ENCODE measurements at regions not wholly inside any gene's neighbourhood (a gene's known extent, or its start where the extent isn't known, plus 50 kb on each side); places are given as distances from the start of the nearest gene placed in this dataset.
"Not testable (repeated sequence)": the region's sequence is repeated elsewhere in the genome, so short reads cannot be mapped to it uniquely, and the experiment has no call there.

DNA sequence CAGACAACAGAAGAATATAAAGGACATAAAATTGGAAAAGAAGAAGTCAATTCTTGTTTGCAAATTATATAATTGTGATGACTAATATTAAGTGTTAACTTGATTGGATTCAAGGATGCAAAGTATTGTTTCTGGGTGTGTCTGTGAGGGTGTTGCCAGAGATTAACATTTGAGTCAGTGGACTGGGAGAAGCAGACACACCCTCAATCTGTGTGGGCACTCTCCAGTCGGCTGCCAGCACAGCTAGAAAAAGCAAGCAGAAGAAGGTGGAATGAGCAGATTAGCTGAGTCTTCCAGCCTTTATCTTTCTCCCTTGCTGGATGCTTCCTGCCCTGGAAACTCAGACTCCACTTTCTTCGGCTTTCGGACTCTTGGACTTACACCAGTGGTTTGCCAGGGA lies 51.7 kb downstream of the UBE2NL start:
- DNase-seq = no peak

DNA sequence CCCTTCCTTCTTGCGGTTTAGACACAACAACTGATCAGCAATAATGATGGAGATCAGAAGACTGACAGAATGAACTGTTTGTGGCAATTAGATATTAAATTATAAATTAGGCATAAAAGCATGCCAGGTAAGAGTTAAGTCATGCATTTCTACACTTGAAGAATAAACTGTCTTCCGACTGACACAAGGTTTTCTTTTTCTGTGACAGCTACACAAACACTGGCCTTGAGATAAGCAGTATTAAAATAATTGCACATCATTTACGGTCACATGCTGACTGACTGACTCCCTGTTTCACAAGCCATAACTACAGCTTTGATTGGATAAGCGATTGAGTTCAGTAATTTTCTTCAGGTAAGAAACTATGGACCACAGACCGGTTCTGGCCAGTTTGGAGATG lies 56.2 kb downstream of the UBE2NL start:
- no peak for DNase-seq

DNA sequence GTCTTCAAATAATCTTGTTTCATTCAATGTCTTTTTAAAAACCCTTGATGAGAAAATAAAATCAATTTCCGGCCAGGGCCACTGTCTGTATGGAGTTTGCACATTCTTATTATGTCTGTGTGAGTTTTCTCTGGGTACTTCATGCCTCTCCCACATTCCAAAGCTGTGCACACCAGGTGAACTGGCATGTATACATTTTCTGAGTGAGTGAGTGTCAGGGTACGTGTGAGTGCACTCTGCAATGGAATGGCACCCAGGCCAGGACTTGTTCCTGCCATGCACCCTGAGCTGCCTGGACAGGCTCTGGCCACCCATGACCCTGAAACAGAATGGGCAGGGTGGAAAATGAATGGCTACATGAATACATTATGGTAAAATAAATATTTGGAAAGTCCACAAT lies 61.3 kb downstream of the UBE2NL start:
- no peak for DNase-seq

DNA sequence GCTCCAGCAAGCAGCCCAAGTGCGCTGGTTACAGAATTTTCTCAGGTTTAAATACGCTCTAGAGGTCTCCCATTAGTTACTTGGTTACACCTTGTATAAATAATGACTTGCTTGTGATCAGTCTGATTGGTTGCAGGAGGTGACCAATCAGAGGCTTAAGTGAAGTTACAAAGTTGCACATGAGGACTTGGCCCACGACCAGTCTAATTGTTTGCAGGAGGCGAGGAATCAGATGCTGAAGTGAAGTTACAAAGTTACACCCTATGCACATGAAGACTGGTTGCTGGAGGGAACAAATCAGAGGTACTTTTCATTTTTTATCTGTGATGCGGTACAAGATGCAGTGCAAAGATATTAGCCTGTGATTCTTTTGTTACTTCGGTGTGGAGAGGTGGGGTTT lies 80.7 kb downstream of the UBE2NL start:
- no peak for DNase-seq

DNA sequence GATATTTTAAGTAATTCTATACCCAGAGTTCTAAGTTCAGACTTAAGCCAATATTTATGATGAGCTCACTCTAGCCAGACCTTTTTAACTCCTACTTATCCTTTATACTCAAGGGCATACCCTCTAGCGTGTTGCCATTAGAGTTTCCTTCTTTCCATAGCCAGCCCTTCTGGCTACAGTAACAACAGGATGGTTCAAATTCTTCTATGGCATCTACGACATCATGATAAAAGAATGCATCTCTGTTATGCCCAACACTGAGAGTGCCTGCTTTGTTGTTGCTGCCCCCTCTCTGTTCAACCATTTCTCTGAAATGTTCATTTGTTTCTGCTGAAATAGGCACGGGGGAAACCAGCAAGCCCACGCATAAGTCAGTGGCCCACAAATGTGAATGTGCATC lies 104.5 kb downstream of the UBE2NL start:
- DNase-seq = no peak

DNA sequence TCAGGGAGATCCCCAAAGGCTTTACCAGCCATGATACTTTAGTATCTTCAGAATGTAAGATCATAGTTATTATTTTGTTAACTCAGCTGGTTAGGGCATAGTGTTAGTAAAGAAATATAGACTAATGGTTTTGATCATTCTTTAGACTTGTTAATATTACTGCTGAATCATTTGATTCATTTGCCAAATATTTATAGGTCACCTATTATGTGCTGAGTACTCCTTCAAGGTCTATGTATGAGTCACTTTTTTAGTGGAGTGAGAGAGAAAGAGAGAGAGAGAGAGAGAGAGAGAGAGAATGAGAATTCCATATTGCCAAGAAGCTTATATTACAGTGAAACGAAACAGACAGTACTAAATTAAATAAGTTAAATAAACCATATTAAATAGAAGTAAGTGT lies 110.3 kb downstream of the UBE2NL start:
- DNase-seq = no peak

DNA sequence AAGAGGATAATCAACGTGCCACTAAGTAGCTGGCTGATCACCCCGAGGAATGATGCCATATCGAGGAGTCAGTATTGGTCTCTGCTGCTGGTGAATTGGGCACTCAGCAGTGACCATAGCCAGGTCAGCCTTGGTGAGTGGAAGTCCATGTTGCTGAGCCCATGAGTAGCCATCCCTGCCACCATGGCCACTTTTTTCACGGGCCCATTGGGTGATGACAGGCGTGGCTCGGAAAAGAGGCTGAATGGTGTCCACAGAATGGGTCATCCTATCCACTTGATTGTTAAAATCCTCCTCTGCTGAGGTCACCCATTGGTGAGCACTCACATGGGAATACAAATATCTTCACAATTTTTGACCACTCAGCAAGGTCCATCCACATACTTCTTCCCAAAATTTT lies 114.4 kb downstream of the UBE2NL start:
- DNase-seq = no peak

DNA sequence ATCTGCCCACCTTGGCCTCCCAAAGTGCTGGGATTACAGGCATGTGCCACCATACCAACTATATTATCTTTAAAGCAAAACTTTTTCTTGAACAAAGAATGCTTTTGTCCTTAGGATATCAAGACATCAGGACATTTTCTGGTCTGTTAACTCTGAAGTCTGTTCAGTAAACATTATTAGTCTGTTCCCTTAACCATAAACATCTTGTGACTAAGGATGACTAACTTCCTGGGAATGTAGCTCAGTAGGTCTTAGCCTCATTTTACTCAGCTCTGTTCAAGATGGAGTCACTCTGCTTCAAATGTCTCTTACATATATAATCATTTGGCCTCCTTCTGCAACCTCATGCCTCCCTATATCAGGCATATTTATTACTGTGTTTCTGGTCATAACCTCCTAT lies 122.9 kb downstream of the UBE2NL start:
- no peak for DNase-seq

DNA sequence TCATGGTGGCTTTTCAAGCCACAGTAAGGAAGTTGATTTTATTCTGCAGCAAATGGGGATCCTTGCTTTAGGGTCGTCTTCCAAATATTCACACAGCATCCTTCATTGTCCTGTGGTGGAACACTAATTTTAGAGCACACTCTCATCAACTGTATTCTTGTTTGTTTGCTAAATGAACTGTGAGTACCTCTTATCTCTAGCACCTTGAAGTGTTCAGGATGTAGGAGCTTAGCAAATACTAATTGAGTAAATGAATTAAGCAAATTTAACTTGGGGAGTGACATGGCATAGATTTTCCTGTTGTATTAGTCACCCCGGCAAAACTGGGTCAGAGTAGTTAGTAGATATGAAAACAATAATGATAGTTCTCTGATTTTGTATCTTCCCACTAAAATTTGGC lies 156.9 kb downstream of the UBE2NL start:
- DNase-seq = no peak

DNA sequence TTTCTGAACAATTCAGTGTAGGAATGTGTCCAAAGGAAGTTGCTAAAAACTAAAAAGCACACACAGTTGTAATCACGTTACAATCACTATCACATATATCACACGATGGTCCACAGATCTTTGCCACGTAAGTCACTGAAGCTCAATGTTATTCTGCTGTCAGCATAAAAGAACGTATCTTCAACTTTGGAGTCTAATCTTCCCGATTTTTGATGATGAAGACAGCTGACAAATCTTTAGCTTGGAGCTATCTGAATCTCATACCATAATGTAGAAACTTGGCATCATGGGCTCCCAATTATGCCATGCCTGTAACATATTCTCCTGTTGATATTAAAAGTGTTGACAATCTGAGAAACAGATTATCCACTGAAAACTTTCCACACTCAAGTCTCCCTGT lies 158.4 kb downstream of the UBE2NL start:
- DNase-seq = no peak

DNA sequence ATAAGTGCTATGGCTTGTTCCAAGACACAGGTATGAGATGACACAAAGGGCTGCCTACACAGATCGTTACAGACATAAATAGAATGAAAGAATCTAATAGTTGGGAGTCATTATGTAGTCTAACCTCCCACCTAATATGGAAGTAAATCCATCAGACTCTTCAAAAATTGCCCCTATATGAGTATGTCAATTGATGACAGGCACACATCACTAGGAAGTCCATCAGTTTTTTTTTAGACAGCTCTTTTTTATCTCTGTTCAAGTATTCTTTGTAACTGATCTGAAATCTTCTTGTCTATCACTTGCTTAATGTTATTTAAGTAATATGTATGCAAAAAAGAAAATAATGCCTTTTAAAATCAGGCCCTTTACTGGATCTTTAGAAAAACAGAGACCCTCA lies 191.6 kb downstream of the UBE2NL start:
- DNase-seq = no peak

DNA sequence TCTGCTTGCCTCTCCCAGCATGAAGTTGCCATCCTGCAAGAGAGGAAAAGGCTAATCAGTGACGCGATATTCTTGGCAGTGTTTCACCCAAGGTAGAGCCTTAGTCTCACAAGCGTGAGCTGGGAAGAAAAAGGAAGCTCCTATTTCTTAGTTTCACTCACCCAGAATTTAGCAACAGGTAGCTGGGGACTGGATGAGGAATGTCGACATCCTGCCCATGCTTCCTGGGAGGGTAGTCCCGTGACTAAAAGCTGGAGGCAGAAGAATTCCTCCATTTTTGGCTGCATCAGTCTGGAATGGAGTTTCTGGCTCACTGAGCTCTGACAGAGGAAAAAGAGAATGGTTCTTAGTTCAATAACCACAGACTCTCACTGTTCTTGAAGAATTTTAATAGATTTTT lies 198.4 kb downstream of the UBE2NL start:
- DNase-seq = not testable (repeated sequence)

DNA sequence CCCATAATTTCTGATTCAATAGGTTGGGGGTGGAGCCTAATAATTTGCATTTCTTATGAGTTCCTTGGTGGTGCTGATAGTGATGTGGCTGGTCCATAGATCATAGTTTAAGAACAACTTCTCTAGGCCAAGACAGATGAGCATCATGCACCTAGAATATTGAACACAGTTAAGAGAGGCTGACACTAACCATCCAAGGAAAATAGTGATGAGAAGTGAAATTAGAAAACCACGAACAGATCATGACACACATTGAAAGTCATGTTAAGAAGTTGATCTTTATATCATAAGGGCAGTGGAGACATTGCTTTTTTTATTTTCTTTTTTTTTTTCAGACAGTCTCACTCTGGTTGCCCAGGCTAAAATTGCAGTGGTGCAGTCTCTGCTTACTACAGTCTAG lies 205.8 kb downstream of the UBE2NL start:
- not testable (repeated sequence) for DNase-seq

DNA sequence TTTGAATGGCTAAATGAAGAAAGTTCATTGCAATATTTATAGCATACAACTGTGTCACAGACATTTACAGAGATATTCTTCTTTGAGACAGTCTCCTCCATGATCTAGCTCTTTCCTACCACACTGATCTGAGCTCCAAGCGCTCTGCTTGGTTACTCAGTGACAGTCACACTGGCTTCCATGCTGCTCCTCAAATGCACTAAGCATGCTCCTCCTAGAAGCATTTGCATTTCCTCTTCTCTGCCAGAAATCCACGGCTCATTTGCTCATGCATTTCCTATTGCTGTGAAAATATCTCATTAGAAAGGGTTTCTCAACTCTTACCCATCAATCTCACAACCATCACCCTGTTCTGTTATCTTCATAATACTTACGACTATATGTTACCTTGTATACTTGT lies 208.2 kb downstream of the UBE2NL start:
- not testable (repeated sequence) for DNase-seq

DNA sequence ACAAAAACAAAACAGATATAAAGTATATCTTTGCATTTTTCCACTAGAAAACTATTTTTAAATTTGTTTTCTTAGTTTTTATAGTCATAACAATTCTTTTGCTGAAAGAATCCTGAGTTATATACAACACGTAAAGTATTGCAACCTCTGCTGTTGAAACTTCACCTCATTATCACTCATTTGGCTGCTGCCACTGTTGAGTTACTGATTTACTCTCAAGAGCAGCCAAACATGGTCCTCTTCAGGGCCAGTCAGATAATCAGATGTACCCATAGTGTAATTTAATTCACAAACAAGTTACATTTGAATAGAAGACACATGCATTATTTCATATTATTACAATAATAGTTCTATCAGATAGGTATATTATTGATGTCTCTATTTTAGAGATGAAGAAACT lies 235.6 kb downstream of the UBE2NL start:
- not testable (repeated sequence) for DNase-seq

DNA sequence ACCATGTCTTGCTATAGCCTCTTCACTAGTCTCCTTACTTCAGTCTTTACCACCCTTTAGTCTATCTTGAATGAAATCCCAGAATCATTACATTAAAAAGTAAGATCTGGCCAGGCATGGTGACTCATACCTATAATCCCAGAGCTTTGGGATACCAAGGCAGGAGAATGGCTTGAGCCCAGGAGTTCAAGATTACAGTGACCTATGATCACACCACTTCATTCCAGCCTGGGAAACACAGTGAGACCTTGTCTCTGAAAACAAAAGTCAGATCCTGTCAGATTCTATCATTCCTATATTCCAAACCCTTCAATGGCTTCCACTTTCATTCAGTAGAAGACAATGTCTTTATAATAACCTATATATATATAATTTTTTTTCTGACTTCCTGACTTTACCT lies 237.7 kb downstream of the UBE2NL start:
- not testable (repeated sequence) for DNase-seq

DNA sequence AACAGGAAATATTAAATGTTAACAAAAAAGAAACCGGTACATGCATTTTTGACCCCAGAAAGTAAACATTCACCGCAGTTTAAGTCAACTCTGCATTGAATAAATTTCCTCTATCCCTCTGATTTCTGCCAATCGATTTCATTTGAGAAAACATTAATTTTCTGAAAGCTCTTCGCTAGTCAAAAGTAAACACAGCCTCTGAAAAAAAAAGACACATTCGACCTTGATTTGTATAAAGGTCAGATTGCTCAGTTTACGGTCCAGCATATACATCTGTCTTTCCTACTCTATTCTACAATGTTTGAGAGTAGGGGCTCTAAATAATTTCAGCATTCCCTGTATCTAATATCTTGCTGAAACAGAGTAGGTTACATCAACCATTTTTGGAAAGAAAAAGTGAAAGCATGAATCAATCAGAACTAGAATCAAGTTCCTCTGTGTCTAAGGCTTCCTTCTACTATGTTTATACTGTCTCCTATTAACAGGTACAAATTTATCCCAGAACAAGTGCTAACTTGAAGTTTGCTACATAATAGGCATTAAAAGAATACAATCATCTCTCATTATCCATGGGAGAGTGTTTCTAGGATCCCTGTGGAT lies 243.8 kb downstream of the UBE2NL start:
- DNase-seq = not testable (repeated sequence)

DNA sequence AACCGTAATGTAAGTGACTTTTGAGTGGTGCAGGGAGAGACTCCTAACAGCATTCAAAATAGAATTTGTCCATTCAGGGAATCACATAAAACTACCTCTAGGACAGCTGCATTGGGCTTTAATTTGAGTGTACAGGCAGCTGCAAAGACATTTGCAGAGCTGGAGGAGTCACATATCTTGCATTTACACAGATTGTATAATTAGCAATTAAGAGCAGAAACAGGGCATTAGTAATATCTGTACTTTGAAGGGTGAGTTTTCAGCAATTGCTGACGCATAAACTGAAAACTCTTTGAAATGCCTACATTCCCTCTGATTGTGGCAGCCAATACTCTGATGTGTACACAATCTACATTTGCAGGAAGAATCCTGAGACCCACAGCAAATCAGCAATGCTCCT lies 245.6 kb downstream of the UBE2NL start:
- DNase-seq = not testable (repeated sequence)

DNA sequence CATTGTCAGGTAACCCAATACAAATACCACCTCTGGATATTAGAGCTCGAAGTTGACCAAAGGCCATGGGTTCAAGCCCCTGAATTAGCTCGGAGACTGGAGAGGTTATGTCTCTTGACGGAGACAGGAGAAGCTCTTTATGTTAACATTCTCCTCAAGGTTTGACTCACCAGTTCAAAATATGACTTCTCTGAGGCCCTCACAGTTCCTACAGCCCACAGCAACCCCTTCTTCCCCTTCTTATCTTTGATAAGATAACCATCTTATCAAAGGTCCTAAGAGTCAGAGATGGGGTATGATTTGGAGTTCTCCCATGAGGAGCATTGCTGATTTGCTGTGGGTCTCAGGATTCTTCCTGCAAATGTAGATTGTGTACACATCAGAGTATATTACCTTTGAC lies 246.6 kb downstream of the UBE2NL start:
- DNase-seq = not testable (repeated sequence)

DNA sequence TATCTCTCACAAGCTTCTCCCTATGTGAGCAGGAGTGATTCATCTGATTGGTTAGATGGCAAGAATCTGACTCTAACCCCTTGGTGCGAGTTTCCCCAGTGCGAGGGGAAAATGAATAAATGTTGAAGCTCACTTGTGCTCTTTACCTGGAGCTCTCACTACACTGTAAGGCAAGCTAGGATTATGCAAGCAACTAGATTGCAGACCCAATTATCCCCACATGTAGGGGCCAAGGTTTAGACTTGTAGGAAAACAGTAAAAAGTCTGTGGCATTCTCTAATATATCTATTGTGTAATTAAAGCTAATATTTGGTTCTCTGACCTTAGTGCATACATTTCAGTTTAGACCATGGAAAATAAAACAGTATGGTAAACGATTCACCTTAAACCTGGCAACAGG lies 247.2 kb downstream of the UBE2NL start:
- not testable (repeated sequence) for DNase-seq

DNA sequence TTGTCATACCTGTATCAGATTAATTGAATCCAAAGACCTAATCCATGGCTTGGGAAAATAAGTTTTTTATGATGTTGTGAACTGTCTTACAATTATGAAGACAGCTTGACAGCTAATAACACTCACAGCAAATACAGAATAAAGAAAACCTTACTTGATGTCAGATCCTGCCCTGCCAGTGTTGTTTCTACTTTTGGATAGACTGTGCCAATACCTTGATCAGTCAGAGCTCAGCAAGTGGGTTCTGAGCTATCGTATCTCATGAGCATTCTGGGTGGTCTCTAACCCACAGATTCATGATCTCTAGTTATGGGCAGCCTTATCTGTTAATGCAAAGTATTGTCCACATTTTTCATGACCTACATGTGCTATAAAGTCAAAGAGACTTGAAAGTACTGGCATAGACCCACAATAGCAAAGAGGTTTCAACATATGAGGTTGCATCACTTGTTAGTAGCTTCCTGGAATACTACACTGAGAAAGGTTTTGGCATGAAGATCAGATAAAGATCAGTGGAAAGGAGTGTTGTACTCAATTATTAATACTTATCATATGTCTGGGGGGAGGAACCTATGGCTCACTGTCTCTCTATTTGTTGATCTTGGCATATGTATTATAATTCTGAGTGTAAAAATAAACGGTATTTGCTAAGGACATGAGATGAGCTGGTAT lies 250.7 kb downstream of the UBE2NL start:
- DNase-seq = not testable (repeated sequence)

DNA sequence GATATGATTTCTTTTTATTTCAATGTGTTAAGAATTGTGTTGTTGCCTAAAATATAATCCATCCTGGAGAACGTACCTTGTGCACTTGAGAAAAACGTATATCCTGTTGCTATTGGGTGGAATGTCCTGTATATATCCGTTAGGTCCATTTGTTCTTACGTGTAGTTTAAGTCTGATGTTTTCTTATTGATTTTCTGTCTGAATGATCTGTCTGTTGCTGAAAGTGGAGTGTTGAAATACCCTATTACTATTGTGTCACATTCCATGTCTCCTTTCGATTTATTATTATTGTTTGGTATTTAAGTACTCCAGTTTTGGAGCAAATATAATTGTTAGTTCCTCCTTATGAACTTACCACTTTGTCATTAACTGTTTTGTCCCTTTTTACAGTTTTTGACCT lies 270.6 kb downstream of the UBE2NL start:
- not testable (repeated sequence) for DNase-seq

DNA sequence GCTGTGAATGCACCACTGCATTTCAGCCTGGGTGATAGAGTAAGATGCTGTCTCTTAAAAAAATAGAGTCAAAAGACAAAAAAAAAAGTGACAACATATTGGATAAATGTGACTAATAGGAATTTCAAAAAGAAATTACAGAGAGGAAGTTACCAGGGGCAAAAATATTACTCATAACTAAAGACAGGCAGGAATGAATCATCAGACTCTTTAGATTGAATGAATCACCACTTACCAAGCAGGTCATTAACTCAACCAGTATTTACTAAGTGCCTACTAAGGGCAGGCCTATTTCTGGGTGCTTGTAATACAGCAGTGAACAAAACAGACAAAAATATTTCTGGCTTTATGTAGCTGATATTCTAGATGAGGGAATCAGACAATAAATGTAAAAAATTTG lies 301.3 kb downstream of the UBE2NL start:
- not testable (repeated sequence) for DNase-seq

DNA sequence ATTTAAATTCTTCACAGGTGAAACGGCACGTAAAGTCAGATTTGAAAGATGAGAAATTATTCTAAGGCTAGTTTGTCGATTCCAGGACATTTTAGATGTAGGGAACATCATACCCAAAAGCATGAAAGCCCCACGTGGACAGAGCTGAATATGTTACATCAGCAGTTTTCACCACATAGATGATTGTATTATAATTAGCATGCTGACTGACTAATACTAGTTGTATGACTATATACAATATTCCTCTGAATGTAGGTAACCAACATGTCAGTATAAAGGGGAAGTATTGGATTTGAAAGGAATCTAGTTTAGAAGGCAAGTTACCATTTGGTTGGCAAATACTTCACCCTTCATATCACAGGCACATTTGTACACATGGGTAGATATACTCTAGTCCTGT lies 304.6 kb downstream of the UBE2NL start:
- not testable (repeated sequence) for DNase-seq

DNA sequence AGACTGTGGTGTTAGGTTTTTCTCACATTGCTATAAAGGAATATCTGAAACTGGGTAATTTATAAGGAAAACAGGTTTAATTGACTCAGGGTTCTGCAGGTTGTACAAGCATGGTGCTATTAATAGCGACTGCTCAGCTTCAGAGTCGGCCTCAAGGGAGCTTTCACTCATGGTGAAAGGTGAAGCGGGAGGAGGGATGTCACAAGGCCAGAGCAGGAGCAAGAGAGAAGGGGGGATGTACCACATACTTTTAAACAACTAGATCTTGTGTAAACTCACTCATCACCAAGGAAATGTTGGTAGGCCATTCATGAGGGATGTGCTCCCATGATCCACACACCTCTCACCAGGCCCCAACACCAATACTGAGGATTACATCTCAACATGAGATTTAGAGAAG lies 313.2 kb downstream of the UBE2NL start:
- DNase-seq = not testable (repeated sequence)
